SK-N-SH (cell line): ENCODE measurements at regions not wholly inside any gene's neighbourhood (a gene's known extent, or its start where the extent isn't known, plus 50 kb on each side); places are given as distances from the start of the nearest gene placed in this dataset.

Experiments
- CTCF ChIA-PET: fragments of 300-600, 350-600 bp; formaldehyde crosslinking; extraction: SDS; loops from one replicate; lab custom pipeline; 2021; lab: Yijun Ruan, JAX
- POLR2A ChIA-PET: fragments of 350-600 bp; sonication (Branson Sonifier 250); formaldehyde crosslinking; extraction: SDS; loops from one replicate; lab custom pipeline; 2020; ENCODE audit warnings: antibody characterized with exemption, inconsistent platforms; lab: Yijun Ruan, JAX
- DNase-seq: peaks from one replicate; pipeline ENCODE4 v3.0.0; 2012
- H2AFZ ChIP-seq: fragments of 200-600 bp; sonication (generic); 2 replicates; pipeline ENCODE4 v1.8.1; 2016; ENCODE audit warnings: antibody characterized with exemption, mild to moderate bottlenecking, low read depth
- H3F3A ChIP-seq: fragments of 200-600 bp; sonication (generic); replicated peaks from 2 replicates; pipeline ENCODE3; 2016; ENCODE audit warnings: antibody characterized with exemption, mild to moderate bottlenecking; ENCODE audit not compliant: insufficient read depth
- H3K27ac ChIP-seq, 2 experiments: fragments of 200-500 bp in 1 of 2; fragments of 200-600 bp in 1 of 2; sonication (Bioruptor generic) in 1 of 2; sonication (generic), shearing (Covaris generic) in 1 of 2; 2 replicates each; pipeline versions ENCODE4 v1.5.1 to v1.6.1; 2014 to 2016; ENCODE audit warnings: low read depth in 2 of 2, inconsistent platforms in 1 of 2, low read length in 1 of 2, mild to moderate bottlenecking in 1 of 2, mixed read lengths in 1 of 2
- H3K27me3 ChIP-seq: fragments of 200-600 bp; sonication (generic), shearing (Covaris generic); 2 replicates; pipeline ENCODE4 v1.6.1; 2016; ENCODE audit warnings: mixed run types; ENCODE audit not compliant: insufficient read depth
- H3K36me3 ChIP-seq, 2 experiments: fragments of 200-500 bp in 1 of 2; fragments of 200-600 bp in 1 of 2; sonication (Bioruptor generic) in 1 of 2; sonication (generic) in 1 of 2; replicated peaks in 1 of 2; 2 replicates each; pipeline versions ENCODE3 to v1.5.1; 2014 to 2016; ENCODE audit warnings: low read length in 1 of 2, mild to moderate bottlenecking in 1 of 2; ENCODE audit not compliant: insufficient read depth in 2 of 2, control insufficient read depth in 1 of 2
- H3K4me1 ChIP-seq, 2 experiments: fragments of 200-500 bp in 1 of 2; fragments of 200-600 bp in 1 of 2; sonication (Bioruptor generic) in 1 of 2; sonication (generic), shearing (Covaris generic) in 1 of 2; 2 replicates each; pipeline versions ENCODE4 v1.5.1 to v1.6.1; 2014 to 2016; ENCODE audit warnings: low read depth in 1 of 2, low read length in 1 of 2, mixed run types in 1 of 2; ENCODE audit not compliant: insufficient read depth in 2 of 2, control insufficient read depth in 1 of 2
- H3K4me2 ChIP-seq: fragments of 200-600 bp; sonication (generic), shearing (Covaris generic); 2 replicates; pipeline ENCODE4 v1.6.1; 2017; ENCODE audit warnings: mixed run types
- H3K4me3 ChIP-seq, 2 experiments: fragments of 200-500 bp in 1 of 2; fragments of 200-600 bp in 1 of 2; sonication (Bioruptor generic) in 1 of 2; sonication (generic), shearing (Covaris generic) in 1 of 2; 2 replicates each; pipeline versions ENCODE4 v1.5.1 to v1.8.1; 2014 to 2016; ENCODE audit warnings: low read depth in 2 of 2, inconsistent platforms in 1 of 2, low read length in 1 of 2, mild to moderate bottlenecking in 1 of 2, mixed read lengths in 1 of 2, moderate library complexity in 1 of 2
- H3K79me2 ChIP-seq: fragments of 200-600 bp; sonication (generic); 2 replicates; pipeline ENCODE4 v1.8.1; 2017; ENCODE audit warnings: mild to moderate bottlenecking; ENCODE audit not compliant: insufficient read depth
- H3K9ac ChIP-seq: fragments of 200-600 bp; sonication (generic); 2 replicates; pipeline ENCODE4 v1.6.1; 2017; ENCODE audit warnings: mixed run types
- H3K9me2 ChIP-seq: fragments of 200-600 bp; sonication (generic); 2 replicates; pipeline ENCODE4 v1.6.1; 2017; ENCODE audit warnings: mixed run types
- H3K9me3 ChIP-seq: fragments of 200-600 bp; sonication (generic); 2 replicates; pipeline ENCODE4 v1.6.1; 2017; ENCODE audit warnings: mixed run types, mild to moderate bottlenecking, moderate library complexity
- H4K20me1 ChIP-seq: fragments of 200-600 bp; sonication (generic); 2 replicates; pipeline ENCODE4 v1.6.1; 2017; ENCODE audit warnings: mild to moderate bottlenecking, mixed run types; ENCODE audit not compliant: insufficient read depth
- EZH2phosphoT487 ChIP-seq: fragments of 200-600 bp; sonication (generic); IDR thresholded peaks from 2 replicates; pipeline ENCODE4 v1.6.1; 2017; ENCODE audit warnings: low read depth, mixed run types, mild to moderate bottlenecking, antibody characterized with exemption, moderate library complexity, borderline replicate concordance
- FOXM1 ChIP-seq: IDR thresholded peaks from 2 replicates; pipeline ENCODE4 v1.4.0; 2012; ENCODE audit warnings: low read depth, mild to moderate bottlenecking
- GABPA ChIP-seq: IDR thresholded peaks from 2 replicates; pipeline ENCODE4 v1.4.0; 2012; ENCODE audit warnings: low read depth, mild to moderate bottlenecking
- MXI1 ChIP-seq: IDR thresholded peaks from 2 replicates; pipeline ENCODE4 v1.6.1; 2012; ENCODE audit warnings: mild to moderate bottlenecking, low read depth, low read length, improper control_type of control experiment
- NRF1 ChIP-seq: IDR thresholded peaks from 2 replicates; pipeline ENCODE4 v1.6.1; 2012; ENCODE audit warnings: low read depth, mild to moderate bottlenecking, low read length
- POLR2AphosphoS5 ChIP-seq: IDR thresholded peaks from 2 replicates; pipeline ENCODE4 v1.6.1; 2012; ENCODE audit warnings: low read depth, low read length
- RAD21 ChIP-seq: IDR thresholded peaks from 2 replicates; pipeline ENCODE4 v1.6.1; 2012; ENCODE audit warnings: mild to moderate bottlenecking, low read length
- RCOR1 ChIP-seq: fragments of 150-350 bp; IDR thresholded peaks from 2 replicates; pipeline ENCODE4 v1.6.1; 2017; ENCODE audit warnings: antibody characterized with exemption, low read length
- TAF1 ChIP-seq: IDR thresholded peaks from 2 replicates; pipeline ENCODE4 v1.6.1; 2012; ENCODE audit warnings: low read depth, mild to moderate bottlenecking, low read length, moderate library complexity, borderline replicate concordance
- TCF12 ChIP-seq: IDR thresholded peaks from 2 replicates; pipeline ENCODE4 v1.4.0; 2012
- YY1 ChIP-seq: IDR thresholded peaks from 2 replicates; pipeline ENCODE4 v1.4.0; 2012; ENCODE audit warnings: low read depth, mild to moderate bottlenecking
- WGBS: methylation state at CpG from one replicate; pipeline ENCODE4 v1.1.6; 2017; ENCODE audit warnings: low lambda C conversion rate; 5-methylcytosine and 5-hydroxymethylcytosine counted together
- TF ChIP-seq, protein P1 (sequence below): IDR thresholded peaks from 2 replicates; pipeline ENCODE4 v1.6.1; 2012; ENCODE audit warnings: mild to moderate bottlenecking, low read depth, low read length, moderate library complexity
- TF ChIP-seq, protein P2 (sequence below): IDR thresholded peaks from 2 replicates; pipeline ENCODE4 v1.4.0; 2012; ENCODE audit warnings: low read depth, borderline replicate concordance
- TF ChIP-seq, protein P3 (sequence below): IDR thresholded peaks from 2 replicates; pipeline ENCODE4; 2012
- TF ChIP-seq, protein P4 (sequence below): fragments of 200-600 bp; sonication (generic); IDR thresholded peaks from 2 replicates; pipeline ENCODE4 v1.6.1; 2017; ENCODE audit warnings: antibody characterized with exemption, mild to moderate bottlenecking, moderate library complexity

DNA sequence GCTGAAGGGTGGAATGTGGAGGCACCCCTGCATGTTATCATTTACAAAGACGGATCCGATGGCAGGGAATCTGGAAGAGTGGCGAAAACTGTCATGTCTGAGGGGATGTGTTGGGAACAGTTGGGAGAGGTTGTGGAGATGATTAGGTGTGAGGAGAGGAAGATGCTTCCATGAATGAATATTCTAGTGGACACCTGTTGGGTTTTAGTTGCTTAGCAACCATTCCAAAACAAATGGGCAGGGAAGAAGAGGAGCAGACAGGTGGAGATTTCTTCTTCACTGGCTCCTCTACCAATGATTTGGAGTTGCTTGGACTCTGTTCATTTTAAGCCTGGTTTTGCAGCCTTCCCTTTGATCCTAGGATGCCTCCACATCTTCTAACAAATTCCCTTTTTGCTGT lies 465.3 kb upstream of the CLINT1 start:
- no peaks in the 10 kb centered on the region for H3K9me3 ChIP-seq
- H3K27ac ChIP-seq = no peak overlapping the region
- no peaks in the 10 kb centered on the region for H3K9me2 ChIP-seq
- H3F3A ChIP-seq = no peaks in the 10 kb centered on the region
- no peaks in the 10 kb centered on the region for H4K20me1 ChIP-seq
- no peak overlapping the region for H2AFZ ChIP-seq
- H3K79me2 ChIP-seq = no peaks in the 10 kb centered on the region
- DNase-seq = no peak
- H3K9ac ChIP-seq = no peak overlapping the region
- H3K27me3 ChIP-seq = no peaks in the 10 kb centered on the region
- no peak for TF ChIP-seq RCOR1
- TF ChIP-seq TCF12 = no peak
- TF ChIP-seq, protein P1, sequence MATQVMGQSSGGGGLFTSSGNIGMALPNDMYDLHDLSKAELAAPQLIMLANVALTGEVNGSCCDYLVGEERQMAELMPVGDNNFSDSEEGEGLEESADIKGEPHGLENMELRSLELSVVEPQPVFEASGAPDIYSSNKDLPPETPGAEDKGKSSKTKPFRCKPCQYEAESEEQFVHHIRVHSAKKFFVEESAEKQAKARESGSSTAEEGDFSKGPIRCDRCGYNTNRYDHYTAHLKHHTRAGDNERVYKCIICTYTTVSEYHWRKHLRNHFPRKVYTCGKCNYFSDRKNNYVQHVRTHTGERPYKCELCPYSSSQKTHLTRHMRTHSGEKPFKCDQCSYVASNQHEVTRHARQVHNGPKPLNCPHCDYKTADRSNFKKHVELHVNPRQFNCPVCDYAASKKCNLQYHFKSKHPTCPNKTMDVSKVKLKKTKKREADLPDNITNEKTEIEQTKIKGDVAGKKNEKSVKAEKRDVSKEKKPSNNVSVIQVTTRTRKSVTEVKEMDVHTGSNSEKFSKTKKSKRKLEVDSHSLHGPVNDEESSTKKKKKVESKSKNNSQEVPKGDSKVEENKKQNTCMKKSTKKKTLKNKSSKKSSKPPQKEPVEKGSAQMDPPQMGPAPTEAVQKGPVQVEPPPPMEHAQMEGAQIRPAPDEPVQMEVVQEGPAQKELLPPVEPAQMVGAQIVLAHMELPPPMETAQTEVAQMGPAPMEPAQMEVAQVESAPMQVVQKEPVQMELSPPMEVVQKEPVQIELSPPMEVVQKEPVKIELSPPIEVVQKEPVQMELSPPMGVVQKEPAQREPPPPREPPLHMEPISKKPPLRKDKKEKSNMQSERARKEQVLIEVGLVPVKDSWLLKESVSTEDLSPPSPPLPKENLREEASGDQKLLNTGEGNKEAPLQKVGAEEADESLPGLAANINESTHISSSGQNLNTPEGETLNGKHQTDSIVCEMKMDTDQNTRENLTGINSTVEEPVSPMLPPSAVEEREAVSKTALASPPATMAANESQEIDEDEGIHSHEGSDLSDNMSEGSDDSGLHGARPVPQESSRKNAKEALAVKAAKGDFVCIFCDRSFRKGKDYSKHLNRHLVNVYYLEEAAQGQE = no peak
- TF ChIP-seq POLR2AphosphoS5 = no peak
- no peak for TF ChIP-seq MXI1
- no peak for TF ChIP-seq FOXM1
- peaks cover 0 to 4% of the 10 kb centered on the region in 2 experiments; a peak in 1 of 4 replicates for H3K4me1 ChIP-seq
- POLR2A ChIA-PET = no interaction called here
- CTCF ChIA-PET = no interaction called here
- WGBS = 67% methylated on average over 3 of the region's 3 CpGs
- H3K4me2 ChIP-seq = no peak overlapping the region
- no peak overlapping the region for H3K4me3 ChIP-seq
- H3K36me3 ChIP-seq = no peaks in the 10 kb centered on the region

DNA sequence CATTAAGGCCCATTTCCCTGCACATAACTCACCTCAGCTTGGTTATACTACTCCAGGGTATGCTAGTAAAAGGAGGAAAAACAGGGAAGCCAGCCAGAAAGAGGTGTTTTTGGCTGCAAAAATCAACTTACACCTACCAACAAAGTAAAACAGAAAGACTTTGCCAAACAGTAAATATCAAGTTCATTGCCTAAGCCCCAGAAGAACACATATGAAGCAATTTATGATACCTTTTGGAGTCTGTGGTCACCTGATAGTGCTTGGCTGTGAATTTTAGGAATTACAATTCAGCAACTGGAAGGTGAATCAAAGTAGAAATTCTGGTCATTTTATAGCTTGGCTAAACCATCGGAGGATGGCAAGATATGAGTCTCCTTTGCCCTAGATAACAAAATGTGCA lies 463.7 kb upstream of the CLINT1 start:
- WGBS = 29% methylated on average over 1 of the region's 1 CpG
- ChIA-PET POLR2A (no interaction called here), CTCF (no interaction called here)

DNA sequence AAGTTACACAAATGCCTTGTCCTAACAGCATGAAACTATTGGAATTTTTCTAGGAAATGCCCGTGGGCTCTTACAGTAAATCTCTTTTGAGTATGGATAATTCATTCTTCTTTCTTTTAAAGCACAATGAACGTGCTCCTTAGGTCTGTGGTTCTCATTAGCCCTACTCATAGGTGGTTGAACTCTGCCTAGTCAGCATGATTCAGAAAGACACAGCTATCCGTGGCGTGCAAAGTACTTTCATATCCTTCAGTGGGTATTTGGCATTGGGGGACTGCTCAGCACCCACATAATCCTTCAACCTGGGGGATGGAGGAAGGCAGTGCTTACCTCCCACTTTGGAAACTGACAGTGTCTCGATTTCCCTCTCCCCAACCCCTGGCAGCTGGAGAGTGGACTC lies 462.0 kb upstream of the CLINT1 start:
- no peak overlapping the region for H3K4me3 ChIP-seq
- H3K36me3 ChIP-seq = no peaks in the 10 kb centered on the region
- CTCF ChIA-PET = no interaction called here
- TF ChIP-seq NRF1 (no peak), YY1 (no peak), GABPA (no peak), FOXM1 (no peak), POLR2AphosphoS5 (no peak), TCF12 (no peak)
- TF ChIP-seq, protein P2, sequence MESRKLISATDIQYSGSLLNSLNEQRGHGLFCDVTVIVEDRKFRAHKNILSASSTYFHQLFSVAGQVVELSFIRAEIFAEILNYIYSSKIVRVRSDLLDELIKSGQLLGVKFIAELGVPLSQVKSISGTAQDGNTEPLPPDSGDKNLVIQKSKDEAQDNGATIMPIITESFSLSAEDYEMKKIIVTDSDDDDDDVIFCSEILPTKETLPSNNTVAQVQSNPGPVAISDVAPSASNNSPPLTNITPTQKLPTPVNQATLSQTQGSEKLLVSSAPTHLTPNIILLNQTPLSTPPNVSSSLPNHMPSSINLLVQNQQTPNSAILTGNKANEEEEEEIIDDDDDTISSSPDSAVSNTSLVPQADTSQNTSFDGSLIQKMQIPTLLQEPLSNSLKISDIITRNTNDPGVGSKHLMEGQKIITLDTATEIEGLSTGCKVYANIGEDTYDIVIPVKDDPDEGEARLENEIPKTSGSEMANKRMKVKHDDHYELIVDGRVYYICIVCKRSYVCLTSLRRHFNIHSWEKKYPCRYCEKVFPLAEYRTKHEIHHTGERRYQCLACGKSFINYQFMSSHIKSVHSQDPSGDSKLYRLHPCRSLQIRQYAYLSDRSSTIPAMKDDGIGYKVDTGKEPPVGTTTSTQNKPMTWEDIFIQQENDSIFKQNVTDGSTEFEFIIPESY = no peak
- TF ChIP-seq, protein P3, sequence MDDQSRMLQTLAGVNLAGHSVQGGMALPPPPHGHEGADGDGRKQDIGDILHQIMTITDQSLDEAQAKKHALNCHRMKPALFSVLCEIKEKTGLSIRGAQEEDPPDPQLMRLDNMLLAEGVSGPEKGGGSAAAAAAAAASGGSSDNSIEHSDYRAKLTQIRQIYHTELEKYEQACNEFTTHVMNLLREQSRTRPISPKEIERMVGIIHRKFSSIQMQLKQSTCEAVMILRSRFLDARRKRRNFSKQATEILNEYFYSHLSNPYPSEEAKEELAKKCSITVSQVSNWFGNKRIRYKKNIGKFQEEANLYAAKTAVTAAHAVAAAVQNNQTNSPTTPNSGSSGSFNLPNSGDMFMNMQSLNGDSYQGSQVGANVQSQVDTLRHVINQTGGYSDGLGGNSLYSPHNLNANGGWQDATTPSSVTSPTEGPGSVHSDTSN = no peak
- TF ChIP-seq, protein P4, sequence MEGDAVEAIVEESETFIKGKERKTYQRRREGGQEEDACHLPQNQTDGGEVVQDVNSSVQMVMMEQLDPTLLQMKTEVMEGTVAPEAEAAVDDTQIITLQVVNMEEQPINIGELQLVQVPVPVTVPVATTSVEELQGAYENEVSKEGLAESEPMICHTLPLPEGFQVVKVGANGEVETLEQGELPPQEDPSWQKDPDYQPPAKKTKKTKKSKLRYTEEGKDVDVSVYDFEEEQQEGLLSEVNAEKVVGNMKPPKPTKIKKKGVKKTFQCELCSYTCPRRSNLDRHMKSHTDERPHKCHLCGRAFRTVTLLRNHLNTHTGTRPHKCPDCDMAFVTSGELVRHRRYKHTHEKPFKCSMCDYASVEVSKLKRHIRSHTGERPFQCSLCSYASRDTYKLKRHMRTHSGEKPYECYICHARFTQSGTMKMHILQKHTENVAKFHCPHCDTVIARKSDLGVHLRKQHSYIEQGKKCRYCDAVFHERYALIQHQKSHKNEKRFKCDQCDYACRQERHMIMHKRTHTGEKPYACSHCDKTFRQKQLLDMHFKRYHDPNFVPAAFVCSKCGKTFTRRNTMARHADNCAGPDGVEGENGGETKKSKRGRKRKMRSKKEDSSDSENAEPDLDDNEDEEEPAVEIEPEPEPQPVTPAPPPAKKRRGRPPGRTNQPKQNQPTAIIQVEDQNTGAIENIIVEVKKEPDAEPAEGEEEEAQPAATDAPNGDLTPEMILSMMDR = no peak

More for the DNA sequence above, 463.7 kb upstream of the CLINT1 start:
- no peak for DNase-seq
- Histone ChIP-seq H3K27me3 (no peaks in the 10 kb centered on the region), H3K79me2 (no peaks in the 10 kb centered on the region), H3K4me1 (peaks cover 0 to 4% of the 10 kb centered on the region in 2 experiments; a peak in 1 of 4 replicates), H3K9me3 (no peaks in the 10 kb centered on the region), H3K9ac (no peak overlapping the region), H3F3A (no peaks in the 10 kb centered on the region), H2AFZ (no peak overlapping the region), H3K4me2 (no peak overlapping the region), H3K36me3 (no peaks in the 10 kb centered on the region), H3K27ac (no peak overlapping the region), H3K4me3 (no peak overlapping the region), H4K20me1 (no peaks in the 10 kb centered on the region), H3K9me2 (no peaks in the 10 kb centered on the region)
- TF ChIP-seq RAD21 (no peak), EZH2phosphoT487 (no peak), TAF1 (no peak)

More for the DNA sequence above, 462.0 kb upstream of the CLINT1 start:
- POLR2A ChIA-PET = no interaction called here
- Histone ChIP-seq H3K9me2 (no peaks in the 10 kb centered on the region), H3K4me2 (no peak overlapping the region), H3F3A (no peaks in the 10 kb centered on the region), H3K9me3 (no peaks in the 10 kb centered on the region), H2AFZ (no peak overlapping the region), H3K27ac (no peak overlapping the region), H4K20me1 (no peaks in the 10 kb centered on the region), H3K4me1 (peaks cover 0 to 4% of the 10 kb centered on the region in 2 experiments; a peak in 1 of 4 replicates), H3K9ac (no peak overlapping the region), H3K27me3 (no peaks in the 10 kb centered on the region), H3K79me2 (no peaks in the 10 kb centered on the region)
- no peak for DNase-seq
- WGBS = 40% methylated on average over 5 of the region's 5 CpGs
